Heart left ventricle (tissue), 13 donors: ENCODE measurements at regions not wholly inside any gene's neighbourhood (a gene's known extent, or its start where the extent isn't known, plus 50 kb on each side); places are given as distances from the start of the nearest gene placed in this dataset.

Experiments used
- CTCF ChIP-seq, 12 donors: fragments of 200-600 bp; sonication (generic) in 4 of 12; IDR thresholded peaks; one replicate each; pipeline versions ENCODE4 v1.5.0 to v1.8.0; 2018 to 2022; ENCODE audit warnings: antibody characterized with exemption in 12 of 12, mild to moderate bottlenecking in 5 of 12
- POLR2A ChIP-seq, 2 donors: fragments of 450-650 bp; IDR thresholded peaks; one replicate each; pipeline ENCODE4 v1.6.1; 2017; ENCODE audit warnings: antibody characterized with exemption in 2 of 2, mild to moderate bottlenecking in 2 of 2, moderate library complexity in 2 of 2
- donor health status: ischemic (EF 13 %, LVEDD 7.1; RV severe dilation, severe dysfunction).
- donor health status: DM: no; HTN: yes; CAD: no.
- donor health status: DM: no; HTN: no; CAD: no.
- donor health status: ischemic (EF 25% LVEDD 6.9; RV normal size, moderate dysfunction).
- donor health status: ischemic (EF 25% LVEDD 5.7; RV mildly dilated, moderate dysfunction).
- donor health status: ischemic (EF 35%, LVEDD 5.7; RV mildly dilated, moderate dysfunction).
- donor health status: nonischemic (EF 11% LVEDD 7.7; RV severe dilation, severe dysfunction).
- donor health status: DM: yes; HTN: yes; CAD: no.
- donor health status: PGD.
- donor health status: ischemic (EF 29% LVEDD 5.4; RV normal size, mild dysfunction).
- donor health status: nonischemic (EF 23%, LVEDD 6.1; RV moderate dilation, normal function).

GRCh38 chr2:120916446-120916845 lies 180.8 kb downstream of the GLI2 start:
- TF ChIP-seq POLR2A (IDR thresholded peaks at IDR 0.05), result no peak
- no peak for TF ChIP-seq CTCF (IDR thresholded peaks at IDR 0.05)
